Neural progenitor cell (in vitro differentiated cells): ENCODE measurements at regions not wholly inside any gene's neighbourhood (a gene's known extent, or its start where the extent isn't known, plus 50 kb on each side); places are given as distances from the start of the nearest gene placed in this dataset.

Experiments used
- DNase-seq: peaks from one replicate; pipeline ENCODE4 v3.0.0-alpha.2; 2016; ENCODE audit warnings: low spot score
- H2AFZ ChIP-seq: fragments of 200-600 bp; sonication (generic); replicated peaks from 2 replicates; pipeline ENCODE4 v1.6.1; 2016; ENCODE audit warnings: antibody characterized with exemption
- H3F3A ChIP-seq: fragments of 200-600 bp; sonication (generic); 2 replicates; pipeline ENCODE4 v1.6.1; 2016; ENCODE audit warnings: antibody characterized with exemption, low read depth
- H3K27ac ChIP-seq: fragments of 200-600 bp; sonication (generic); 2 replicates; pipeline ENCODE4 v1.5.1; 2016; ENCODE audit warnings: mild to moderate bottlenecking
- H3K27me3 ChIP-seq: fragments of 200-600 bp; sonication (generic); 2 replicates; pipeline ENCODE4 v1.6.1; 2016; ENCODE audit warnings: mild to moderate bottlenecking, moderate library complexity
- H3K36me3 ChIP-seq: fragments of 200-600 bp; sonication (generic); 2 replicates; pipeline ENCODE4 v1.5.1; 2016
- H3K4me1 ChIP-seq: fragments of 200-600 bp; sonication (generic); 2 replicates; pipeline ENCODE4 v1.6.1; 2016; ENCODE audit warnings: mixed run types
- H3K4me2 ChIP-seq: fragments of 200-600 bp; sonication (generic); 2 replicates; pipeline ENCODE4 v1.6.1; 2016
- H3K4me3 ChIP-seq: fragments of 200-600 bp; sonication (generic); 2 replicates; pipeline ENCODE4 v1.5.1; 2016
- H3K79me2 ChIP-seq: fragments of 200-600 bp; sonication (generic); 2 replicates; pipeline ENCODE4 v1.6.1; 2016; ENCODE audit warnings: low read depth
- H3K9ac ChIP-seq: fragments of 200-600 bp; sonication (generic); 2 replicates; pipeline ENCODE4 v1.6.1; 2016
- H3K9me3 ChIP-seq: fragments of 200-600 bp; sonication (generic); 2 replicates; pipeline ENCODE4 v1.5.1; 2016; ENCODE audit warnings: low read depth
- H4K20me1 ChIP-seq: fragments of 200-600 bp; sonication (generic); 2 replicates; pipeline ENCODE4 v1.6.1; 2016; ENCODE audit warnings: low read depth
- H3K27ac Mint-ChIP-seq: 3 replicates; pipeline ENCODE4 v1.8.0; 2021; ENCODE audit warnings: mixed read lengths
- H3K27me3 Mint-ChIP-seq: 2 replicates; pipeline ENCODE4 v1.8.0; 2022; ENCODE audit warnings: low read depth, mild to moderate bottlenecking, inconsistent platforms, moderate library complexity, mixed read lengths; ENCODE audit not compliant: insufficient read depth
- H3K36me3 Mint-ChIP-seq: 3 replicates; pipeline ENCODE4 v1.8.0; 2021; ENCODE audit warnings: mixed read lengths
- H3K4me1 Mint-ChIP-seq: 3 replicates; pipeline ENCODE4 v1.8.0; 2021; ENCODE audit warnings: mixed read lengths
- H3K4me3 Mint-ChIP-seq: 3 replicates; pipeline ENCODE4 v1.8.0; 2021; ENCODE audit warnings: mild to moderate bottlenecking, moderate library complexity, mixed read lengths
- H3K9me3 Mint-ChIP-seq: 3 replicates; pipeline ENCODE4 v1.8.0; 2020; ENCODE audit warnings: mixed read lengths
- CTCF ChIP-seq: fragments of 200-600 bp; sonication (generic); IDR thresholded peaks from 2 replicates; pipeline ENCODE4 v1.5.1; 2017; ENCODE audit warnings: antibody characterized with exemption, mild to moderate bottlenecking
- EZH2 ChIP-seq: fragments of 200-600 bp; sonication (generic); IDR thresholded peaks from 2 replicates; pipeline ENCODE4 v1.6.1; 2017; ENCODE audit warnings: antibody characterized with exemption, mild to moderate bottlenecking, moderate library complexity
- EZH2phosphoT487 ChIP-seq: fragments of 200-600 bp; sonication (generic); IDR thresholded peaks from 2 replicates; pipeline ENCODE4 v1.6.1; 2017; ENCODE audit warnings: antibody characterized with exemption

DNA sequence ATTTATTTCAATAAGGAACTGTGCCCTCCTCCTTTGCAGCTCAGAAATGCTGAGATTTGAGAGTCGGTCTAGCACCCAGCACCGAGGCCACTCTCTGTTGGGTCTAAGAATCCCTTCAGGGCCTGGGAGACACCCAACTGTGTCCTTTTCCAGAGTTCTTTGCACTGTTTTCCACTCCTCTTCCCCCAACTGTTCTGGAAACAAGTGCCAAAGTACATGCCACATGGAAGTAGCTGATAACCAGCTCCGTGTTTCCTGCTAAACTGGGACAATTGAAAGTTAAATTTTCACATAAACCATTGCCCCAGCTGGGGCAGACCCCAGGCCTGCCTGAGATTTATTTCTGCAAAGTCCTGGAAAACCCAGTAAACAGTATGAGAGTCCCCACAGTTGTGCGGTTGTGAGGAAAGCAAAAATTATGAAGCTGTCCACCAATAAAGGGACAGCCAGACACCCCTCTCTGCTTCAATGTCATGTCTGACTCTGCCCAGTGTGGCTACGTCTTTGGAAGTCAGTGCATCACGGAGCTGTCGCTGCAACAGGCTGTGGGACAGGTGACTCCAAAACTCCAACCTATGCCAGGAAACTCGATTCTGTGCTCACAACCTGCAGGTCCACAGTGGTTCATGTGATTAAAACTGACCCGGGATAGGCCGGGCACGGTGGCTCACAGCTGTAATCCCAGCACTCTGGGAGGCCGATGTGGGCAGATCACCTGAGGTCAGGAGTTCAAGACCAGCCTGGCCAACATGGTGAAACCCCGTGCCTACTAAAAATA, 178.0 kb upstream of the AFDN start:
- Histone ChIP-seq H3K79me2 (no peaks in the 10 kb centered on the region), H3K4me2 (no peak overlapping the region), H3K27me3 (no peaks in the 10 kb centered on the region), H2AFZ (no peak overlapping the region), H3K9me3 (no peaks in the 10 kb centered on the region), H3K36me3 (no peaks in the 10 kb centered on the region), H3K27ac (no peak overlapping the region), H4K20me1 (no peaks in the 10 kb centered on the region), H3K4me3 (no peak overlapping the region), H3K9ac (no peak overlapping the region), H3F3A (peaks cover 13% of the 10 kb centered on the region), H3K4me1 (peaks cover 24% of the 10 kb centered on the region)
- Mint-ChIP-seq H3K9me3 (peaks cover 13% of the 10 kb centered on the region), H3K4me1 (peaks cover 45% of the 10 kb centered on the region), H3K4me3 (no peak overlapping the region), H3K27me3 (peaks cover 6% of the 10 kb centered on the region), H3K36me3 (no peaks in the 10 kb centered on the region), H3K27ac (peak overlapping the region; percentile 99)
- DNase-seq: no peak
- TF ChIP-seq EZH2phosphoT487 (no peak), EZH2 (no peak), CTCF (no peak)

DNA sequence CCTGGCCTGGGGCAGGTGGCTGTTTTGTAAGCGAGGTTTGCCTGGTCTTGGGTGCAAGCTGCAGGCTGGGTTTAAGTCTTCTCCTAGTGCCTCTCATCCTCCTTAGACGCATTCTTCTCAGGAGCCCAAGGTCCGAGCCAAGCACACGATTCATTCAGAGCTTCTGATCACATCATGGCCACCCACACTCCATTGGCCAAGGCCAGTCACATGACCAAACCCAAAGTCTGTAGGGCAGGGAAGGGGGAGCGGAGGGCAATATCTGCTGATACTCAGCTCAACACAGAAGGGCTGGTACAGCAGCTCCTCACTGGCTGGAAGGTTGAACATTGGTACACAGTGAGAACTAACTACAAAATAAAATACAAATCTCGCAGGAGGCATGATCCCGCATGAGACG, 177.2 kb upstream of the AFDN start:
- H3K4me1 ChIP-seq: peaks cover 24% of the 10 kb centered on the region
- H3K4me3 ChIP-seq: no peak overlapping the region
- no peaks in the 10 kb centered on the region for H3K9me3 ChIP-seq
- no peaks in the 10 kb centered on the region for H4K20me1 ChIP-seq
- H3K27me3 ChIP-seq: no peaks in the 10 kb centered on the region
- Mint-ChIP-seq H3K36me3 (no peaks in the 10 kb centered on the region), H3K9me3 (peaks cover 13% of the 10 kb centered on the region), H3K4me1 (peaks cover 45% of the 10 kb centered on the region), H3K4me3 (no peak overlapping the region), H3K27me3 (peaks cover 5% of the 10 kb centered on the region), H3K27ac (peak overlapping the region; percentile 93)
- H3F3A ChIP-seq: peaks cover 13% of the 10 kb centered on the region
- no peak overlapping the region for H3K4me2 ChIP-seq
- no peaks in the 10 kb centered on the region for H3K36me3 ChIP-seq
- DNase-seq: no peak
- peak overlapping the region; percentile 54 for H2AFZ ChIP-seq
- no peaks in the 10 kb centered on the region for H3K79me2 ChIP-seq
- TF ChIP-seq CTCF (no peak), EZH2 (no peak), EZH2phosphoT487 (no peak)
- no peak overlapping the region for H3K27ac ChIP-seq
- H3K9ac ChIP-seq: no peak overlapping the region

GRCh38 chr6:167650730-167651317, 175.9 kb upstream of the AFDN start:
- Histone ChIP-seq H3K36me3 (no peaks in the 10 kb centered on the region), H4K20me1 (no peaks in the 10 kb centered on the region), H3K4me2 (no peak overlapping the region), H3K9ac (no peak overlapping the region), H3F3A (peaks cover 13% of the 10 kb centered on the region), H3K4me1 (peaks cover 24% of the 10 kb centered on the region), H3K27ac (no peak overlapping the region), H3K27me3 (no peaks in the 10 kb centered on the region), H3K79me2 (no peaks in the 10 kb centered on the region), H2AFZ (peak overlapping the region; percentile 63), H3K4me3 (no peak overlapping the region), H3K9me3 (no peaks in the 10 kb centered on the region)
- Mint-ChIP-seq H3K36me3 (no peaks in the 10 kb centered on the region), H3K4me3 (no peak overlapping the region), H3K27ac (no peak overlapping the region), H3K27me3 (peaks cover 2% of the 10 kb centered on the region), H3K9me3 (peaks cover 7% of the 10 kb centered on the region), H3K4me1 (peaks cover 38% of the 10 kb centered on the region)
- TF ChIP-seq EZH2phosphoT487: no peak
- no peak for TF ChIP-seq CTCF
- no peak for TF ChIP-seq EZH2
- DNase-seq: no peak
